Activated T-cell treated with anti-CD3 and anti-CD28 coated beads for 1 hour (primary cell): ENCODE measurements at regions not wholly inside any gene's neighbourhood (a gene's known extent, or its start where the extent isn't known, plus 50 kb on each side); places are given as distances from the start of the nearest gene placed in this dataset.

Experiments used
- DNase-seq: peaks from one replicate; pipeline ENCODE4 v3.0.0-alpha.2; 2020; ENCODE audit warnings: low read depth

GRCh38 chr13:33710924-33711323, 107.0 kb upstream of the RFC3 start:
- no peak for DNase-seq

GRCh38 chr13:33711436-33711835, 106.5 kb upstream of the RFC3 start:
- no peak for DNase-seq

- DNase-seq: no peak
These were observed 100.2 kb upstream of the RFC3 start for GRCh38 chr13:33717775-33718174.

GRCh38 chr13:33721724-33722123, 96.2 kb upstream of the RFC3 start:
- DNase-seq: no peak

GRCh38 chr13:33722216-33722915, 95.6 kb upstream of the RFC3 start:
- no peak for DNase-seq

GRCh38 chr13:33723365-33723764, 94.6 kb upstream of the RFC3 start:
- DNase-seq: no peak

GRCh38 chr13:33723772-33724435, 94.0 kb upstream of the RFC3 start:
- DNase-seq: peak; percentile 27

GRCh38 chr13:33725340-33725739, 92.6 kb upstream of the RFC3 start:
- no peak for DNase-seq

- DNase-seq: no peak
These were observed 90.5 kb upstream of the RFC3 start for GRCh38 chr13:33727297-33728083.

- no peak for DNase-seq
These were observed 89.5 kb upstream of the RFC3 start for GRCh38 chr13:33728271-33729037.

- no peak for DNase-seq
These were observed 87.8 kb upstream of the RFC3 start for GRCh38 chr13:33730147-33730546.

- DNase-seq: no peak
These were observed 87.3 kb upstream of the RFC3 start for GRCh38 chr13:33730619-33731018.

GRCh38 chr13:33735276-33735675, 82.7 kb upstream of the RFC3 start:
- no peak for DNase-seq

GRCh38 chr13:33739254-33739653, 78.7 kb upstream of the RFC3 start:
- DNase-seq: no peak

- DNase-seq: no peak
These were observed 77.8 kb upstream of the RFC3 start for GRCh38 chr13:33740134-33740538.

- no peak for DNase-seq
These were observed 75.6 kb upstream of the RFC3 start for GRCh38 chr13:33742321-33742720.

- no peak for DNase-seq
These were observed 74.2 kb upstream of the RFC3 start for GRCh38 chr13:33743438-33744368.

- no peak for DNase-seq
These were observed 73.2 kb upstream of the RFC3 start for GRCh38 chr13:33744589-33745369.

GRCh38 chr13:33745370-33746324, 72.3 kb upstream of the RFC3 start:
- no peak for DNase-seq
